HL-60 (cell line): ENCODE measurements at regions not wholly inside any gene's neighbourhood (a gene's known extent, or its start where the extent isn't known, plus 50 kb on each side); places are given as distances from the start of the nearest gene placed in this dataset.

Experiments used
- DNase-seq, 2 experiments: peaks; one replicate each; pipeline ENCODE4 v3.0.0-alpha.2; 2010 to 2020; ENCODE audit warnings: low read depth in 1 of 2, low spot score in 1 of 2
- H3K27ac ChIP-seq: fragments of 250-450 bp; sonication (Bioruptor Pico); replicated peaks from 2 replicates; pipeline ENCODE4 v1.5.1; 2020; ENCODE audit warnings: mild to moderate bottlenecking, moderate library complexity
- H3K27me3 ChIP-seq: fragments of 250-450 bp; sonication (Bioruptor Pico); 2 replicates; pipeline ENCODE4 v1.5.1; 2021; ENCODE audit warnings: mild to moderate bottlenecking, moderate library complexity; ENCODE audit not compliant: insufficient read depth, poor library complexity, severe bottlenecking
- H3K4me3 ChIP-seq: replicated peaks from 2 replicates; pipeline ENCODE4 v1.5.1; 2011; ENCODE audit warnings: mild to moderate bottlenecking, control low read depth, low read length; ENCODE audit not compliant: insufficient read depth
- CTCF ChIP-seq: IDR thresholded peaks from one replicate; pipeline ENCODE4 v1.5.1; 2011; ENCODE audit warnings: low read length, control low read depth, inconsistent platforms; ENCODE audit not compliant: insufficient read depth
- GABPA ChIP-seq: IDR thresholded peaks from 2 replicates; pipeline ENCODE4 v1.6.1; 2012; ENCODE audit warnings: low read depth
- POLR2AphosphoS5 ChIP-seq: IDR thresholded peaks from 2 replicates; pipeline ENCODE4 v1.6.1; 2012; ENCODE audit warnings: low read depth
- REST ChIP-seq: IDR thresholded peaks from 2 replicates; pipeline ENCODE4 v1.6.1; 2012; ENCODE audit warnings: low read depth; ENCODE audit not compliant: insufficient replicate concordance
- SPI1 ChIP-seq: IDR thresholded peaks from 2 replicates; pipeline ENCODE4 v1.6.1; 2012; ENCODE audit warnings: low read depth, mild to moderate bottlenecking, borderline replicate concordance

- DNase-seq = no peak
- no peak overlapping the region for H3K27ac ChIP-seq
- no peak overlapping the region for H3K4me3 ChIP-seq
- H3K27me3 ChIP-seq = no peaks in the 10 kb centered on the region
- no peak for TF ChIP-seq GABPA
- TF ChIP-seq CTCF = no peak
- no peak for TF ChIP-seq REST
- TF ChIP-seq SPI1 = no peak
- TF ChIP-seq POLR2AphosphoS5 = no peak
These were observed 101.6 kb downstream of the MAF start for GRCh38 chr16:79498928-79499327.

GRCh38 chr16:79497606-79498350, 102.8 kb downstream of the MAF start:
- no peak overlapping the region for H3K4me3 ChIP-seq
- TF ChIP-seq GABPA (no peak), POLR2AphosphoS5 (no peak), CTCF (no peak), REST (no peak)
- H3K27ac ChIP-seq = no peak overlapping the region
- DNase-seq = no peak
- H3K27me3 ChIP-seq = no peaks in the 10 kb centered on the region

GRCh38 chr16:79493911-79494310, 106.6 kb downstream of the MAF start:
- TF ChIP-seq REST = no peak
- TF ChIP-seq GABPA = no peak
- TF ChIP-seq SPI1 = no peak
- TF ChIP-seq POLR2AphosphoS5 = no peak
- TF ChIP-seq CTCF = no peak
- no peak for DNase-seq
- Histone ChIP-seq H3K27me3 (no peaks in the 10 kb centered on the region), H3K4me3 (no peak overlapping the region), H3K27ac (no peak overlapping the region)
